Suprapubic skin (tissue), 4 donors: ENCODE measurements at regions not wholly inside any gene's neighbourhood (a gene's known extent, or its start where the extent isn't known, plus 50 kb on each side); places are given as distances from the start of the nearest gene placed in this dataset.

Source experiments
- DNase-seq, 2 donors: peaks; one replicate each; pipeline ENCODE4 v3.0.0-alpha.2; 2019; ENCODE audit warnings: low spot score in 2 of 2
- H3K27ac ChIP-seq: fragments of 200-600 bp; sonication (generic); one replicate; pipeline ENCODE4 v1.5.1; 2019
- H3K27me3 ChIP-seq: fragments of 200-600 bp; sonication (generic); one replicate; pipeline ENCODE4 v1.5.1; 2019
- H3K36me3 ChIP-seq: fragments of 200-600 bp; sonication (generic); one replicate; pipeline ENCODE4 v1.5.1; 2019
- H3K4me1 ChIP-seq: fragments of 200-600 bp; sonication (generic); one replicate; pipeline ENCODE4 v1.5.1; 2019
- H3K4me3 ChIP-seq: fragments of 200-600 bp; sonication (generic); one replicate; pipeline ENCODE4 v1.5.1; 2019; ENCODE audit warnings: mild to moderate bottlenecking
- H3K9me3 ChIP-seq: fragments of 200-600 bp; sonication (generic); one replicate; pipeline ENCODE4 v1.5.1; 2019
- CTCF ChIP-seq, 2 donors: fragments of 200-600 bp in 1 of 2; fragments of 450-650 bp in 1 of 2; sonication (generic) in 1 of 2; IDR thresholded peaks; one replicate each; pipeline ENCODE4 v1.5.1; 2016 to 2019; ENCODE audit warnings: antibody characterized with exemption in 2 of 2, mild to moderate bottlenecking in 1 of 2, moderate library complexity in 1 of 2
- EP300 ChIP-seq: sonication (generic); formaldehyde crosslinking; IDR thresholded peaks from one replicate; pipeline ENCODE4 v1.6.1; 2017; ENCODE audit warnings: antibody characterized with exemption
- POLR2A ChIP-seq, 2 donors: fragments of 450-650 bp; IDR thresholded peaks; one replicate each; pipeline ENCODE4 v1.6.1; 2017; ENCODE audit warnings: antibody characterized with exemption in 2 of 2, mild to moderate bottlenecking in 2 of 2, moderate library complexity in 2 of 2
- POLR2AphosphoS5 ChIP-seq, 3 donors: sonication (generic); formaldehyde crosslinking; IDR thresholded peaks; one replicate each; pipeline ENCODE4 v1.6.1; 2017; ENCODE audit warnings: antibody characterized with exemption in 3 of 3
- WGBS: methylation state at CpG from one replicate; pipeline ENCODE4 v1.1.5; 2018; 5-methylcytosine and 5-hydroxymethylcytosine counted together

GRCh38 chr6:170182093-170182780 lies 108.6 kb downstream of the DLL1 start:
- 54% methylated on average over 19 of the region's 19 CpGs for WGBS
- H3K4me3 ChIP-seq, result no peak overlapping the region
- no peak for TF ChIP-seq CTCF (IDR thresholded peaks at IDR 0.05)

GRCh38 chr6:170181338-170181690 lies 109.6 kb downstream of the DLL1 start:
- no peak overlapping the region for H3K4me3 ChIP-seq
- no peaks in the 10 kb centered on the region for H3K9me3 ChIP-seq
- H3K4me1 ChIP-seq, result peaks cover 31% of the 10 kb centered on the region
- TF ChIP-seq POLR2A (IDR thresholded peaks at IDR 0.05), result no peak
- no peak for TF ChIP-seq CTCF (IDR thresholded peaks at IDR 0.05)
- no peak overlapping the region for H3K27ac ChIP-seq
- peaks cover 15% of the 10 kb centered on the region for H3K27me3 ChIP-seq
- WGBS, result 87% methylated on average over 5 of the region's 5 CpGs
- DNase-seq, result no peak
- H3K36me3 ChIP-seq, result no peaks in the 10 kb centered on the region

More at GRCh38 chr6:170182093-170182780, 108.6 kb downstream of the DLL1 start:
- Histone ChIP-seq H3K27me3 (peaks cover 21% of the 10 kb centered on the region), H3K36me3 (no peaks in the 10 kb centered on the region), H3K9me3 (no peaks in the 10 kb centered on the region), H3K27ac (no peak overlapping the region), H3K4me1 (peaks cover 38% of the 10 kb centered on the region)
- DNase-seq, result no peak

DNA sequence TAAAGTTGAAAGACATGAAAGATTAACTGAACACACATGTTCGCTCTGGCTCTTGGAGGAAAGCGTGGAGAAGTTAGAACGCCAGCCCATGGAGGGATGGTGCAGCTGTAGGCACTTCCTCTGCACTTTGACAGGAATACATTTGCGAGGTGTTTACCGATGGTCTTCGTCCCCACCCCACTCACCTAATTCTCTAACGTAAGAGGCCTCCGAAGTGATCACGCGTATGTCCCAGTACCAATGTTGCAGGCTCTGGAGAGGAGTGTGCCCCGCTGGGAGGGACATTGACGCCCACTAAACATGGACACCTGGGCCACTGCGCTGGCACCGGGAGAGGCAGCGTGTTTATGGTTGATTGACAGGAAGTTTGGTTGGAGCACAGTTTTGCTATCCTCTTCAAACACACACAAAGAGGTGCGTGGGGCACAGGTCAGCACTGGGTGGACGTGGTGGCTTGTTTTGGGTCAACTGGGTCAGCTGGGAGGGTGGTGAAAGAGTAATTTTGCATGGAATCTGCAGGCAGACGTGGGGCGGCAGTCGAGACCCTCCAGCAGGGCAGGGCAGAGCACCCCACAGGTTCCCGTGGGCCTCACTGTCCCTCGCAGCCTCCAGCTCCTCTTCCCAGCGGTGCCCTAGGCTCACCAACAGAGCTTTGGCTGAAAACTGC lies 110.1 kb downstream of the DLL1 start:
- no peaks in the 10 kb centered on the region for H3K9me3 ChIP-seq
- peaks cover 26% of the 10 kb centered on the region for H3K4me1 ChIP-seq
- no peak for TF ChIP-seq EP300
- TF ChIP-seq CTCF (IDR thresholded peaks at IDR 0.05), result no peak
- TF ChIP-seq POLR2A (IDR thresholded peaks at IDR 0.05), result no peak
- no peak for TF ChIP-seq POLR2AphosphoS5 (IDR thresholded peaks at IDR 0.05)
- WGBS, result 83% methylated on average over 17 of the region's 23 CpGs
- DNase-seq, result no peak
- no peak overlapping the region for H3K4me3 ChIP-seq
- no peak overlapping the region for H3K27ac ChIP-seq
- peaks cover 12% of the 10 kb centered on the region for H3K27me3 ChIP-seq
- no peaks in the 10 kb centered on the region for H3K36me3 ChIP-seq

- H3K36me3 ChIP-seq, result no peaks in the 10 kb centered on the region
- 75% methylated on average over 10 of the region's 10 CpGs for WGBS
- no peak overlapping the region for H3K4me3 ChIP-seq
- H3K4me1 ChIP-seq, result peaks cover 26% of the 10 kb centered on the region
- peak in 1 of 2 donors; percentile 55 for DNase-seq
- peaks cover 12% of the 10 kb centered on the region for H3K27me3 ChIP-seq
- H3K27ac ChIP-seq, result peak overlapping the region; percentile 9
- TF ChIP-seq POLR2A (IDR thresholded peaks at IDR 0.05) (no peak), EP300 (no peak), POLR2AphosphoS5 (IDR thresholded peaks at IDR 0.05) (no peak), CTCF (IDR thresholded peaks at IDR 0.05) (no peak)
- H3K9me3 ChIP-seq, result no peaks in the 10 kb centered on the region
These were observed 111.1 kb downstream of the DLL1 start for GRCh38 chr6:170179616-170180324.
